Sigmoid colon (tissue), 4 donors: ENCODE measurements at regions not wholly inside any gene's neighbourhood (a gene's known extent, or its start where the extent isn't known, plus 50 kb on each side); places are given as distances from the start of the nearest gene placed in this dataset.

Experiments
- EP300 ChIP-seq, 4 donors: sonication (generic); formaldehyde crosslinking; IDR thresholded peaks; one replicate each; pipeline ENCODE4 v1.6.1; 2017; ENCODE audit warnings: antibody characterized with exemption in 4 of 4
- TF ChIP-seq, protein P1 (sequence below), 4 experiments: fragments of 450-650 bp in 3 of 4; fragments of 200-600 bp in 1 of 4; IDR thresholded peaks; one replicate each; pipeline ENCODE4 v1.5.1; 2016 to 2019; ENCODE audit warnings: antibody characterized with exemption in 4 of 4, mild to moderate bottlenecking in 3 of 4, moderate library complexity in 2 of 4

DNA sequence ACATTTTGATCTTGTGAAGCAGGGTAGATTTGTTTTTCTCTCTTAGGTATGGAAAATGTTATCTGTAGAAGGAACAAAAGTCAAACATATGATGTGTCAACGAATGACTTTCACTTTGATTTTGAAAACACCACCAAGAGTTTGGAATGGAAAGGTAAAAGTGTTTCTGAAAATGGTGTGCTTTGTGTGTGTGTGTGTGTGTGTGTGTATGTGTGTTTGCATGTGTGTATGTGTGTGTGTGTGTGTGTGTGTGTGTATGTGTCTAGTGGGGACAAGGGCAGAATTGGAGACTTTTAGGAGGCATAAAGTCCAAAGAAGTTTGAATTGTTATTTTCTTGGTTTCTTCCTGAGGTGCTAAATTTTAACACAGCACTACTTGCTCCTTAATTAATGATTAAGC is 115.4 kb upstream of the PRKCQ start:
- TF ChIP-seq, protein P1, sequence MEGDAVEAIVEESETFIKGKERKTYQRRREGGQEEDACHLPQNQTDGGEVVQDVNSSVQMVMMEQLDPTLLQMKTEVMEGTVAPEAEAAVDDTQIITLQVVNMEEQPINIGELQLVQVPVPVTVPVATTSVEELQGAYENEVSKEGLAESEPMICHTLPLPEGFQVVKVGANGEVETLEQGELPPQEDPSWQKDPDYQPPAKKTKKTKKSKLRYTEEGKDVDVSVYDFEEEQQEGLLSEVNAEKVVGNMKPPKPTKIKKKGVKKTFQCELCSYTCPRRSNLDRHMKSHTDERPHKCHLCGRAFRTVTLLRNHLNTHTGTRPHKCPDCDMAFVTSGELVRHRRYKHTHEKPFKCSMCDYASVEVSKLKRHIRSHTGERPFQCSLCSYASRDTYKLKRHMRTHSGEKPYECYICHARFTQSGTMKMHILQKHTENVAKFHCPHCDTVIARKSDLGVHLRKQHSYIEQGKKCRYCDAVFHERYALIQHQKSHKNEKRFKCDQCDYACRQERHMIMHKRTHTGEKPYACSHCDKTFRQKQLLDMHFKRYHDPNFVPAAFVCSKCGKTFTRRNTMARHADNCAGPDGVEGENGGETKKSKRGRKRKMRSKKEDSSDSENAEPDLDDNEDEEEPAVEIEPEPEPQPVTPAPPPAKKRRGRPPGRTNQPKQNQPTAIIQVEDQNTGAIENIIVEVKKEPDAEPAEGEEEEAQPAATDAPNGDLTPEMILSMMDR (IDR thresholded peaks at IDR 0.05), result no peak
- no peak for TF ChIP-seq EP300 (IDR thresholded peaks at IDR 0.05)
